GM23248 (cell line): ENCODE measurements at regions not wholly inside any gene's neighbourhood (a gene's known extent, or its start where the extent isn't known, plus 50 kb on each side); places are given as distances from the start of the nearest gene placed in this dataset.

ENCODE experiments used
- EZH2 ChIP-seq: fragments of 200-600 bp; sonication (generic); IDR thresholded peaks from 2 replicates; pipeline ENCODE4 v1.6.1; 2018; ENCODE audit warnings: antibody characterized with exemption, mild to moderate bottlenecking; ENCODE audit not compliant: insufficient read depth, poor library complexity, severe bottlenecking
- EZH2phosphoT487 ChIP-seq: fragments of 200-600 bp; sonication (generic); IDR thresholded peaks from 2 replicates; pipeline ENCODE4 v1.6.1; 2018; ENCODE audit warnings: antibody characterized with exemption, moderate library complexity, mild to moderate bottlenecking, low read depth; ENCODE audit not compliant: insufficient read depth

- TF ChIP-seq EZH2 (no peak), EZH2phosphoT487 (no peak)
Observed at GRCh38 chr6:145022199-145022796, 713.0 kb downstream of the EPM2A start.
